Activated CD8-positive, alpha-beta memory T cell treated with anti-CD3 and anti-CD28 coated beads for 48 hours (primary cell): ENCODE measurements at regions not wholly inside any gene's neighbourhood (a gene's known extent, or its start where the extent isn't known, plus 50 kb on each side); places are given as distances from the start of the nearest gene placed in this dataset.
"Not testable (repeated sequence)": the region's sequence is repeated elsewhere in the genome, so short reads cannot be mapped to it uniquely, and the experiment has no call there.

ENCODE experiments used
- DNase-seq, 3 experiments: peaks; one replicate each; pipeline ENCODE4 v3.0.0-alpha.2; 2020; ENCODE audit warnings: low read depth in 2 of 3, low spot score in 2 of 3

- DNase-seq, result no peak
Measured at GRCh38 chrX:97850911-97851310, 967.2 kb downstream of the RPA4 start.

- DNase-seq, result no peak
Measured at GRCh38 chrX:97854086-97854485, 970.4 kb downstream of the RPA4 start.

- DNase-seq, result no peak
Measured at GRCh38 chrX:97858592-97858991, 974.9 kb downstream of the RPA4 start.

GRCh38 chrX:97860226-97860625 lies 976.5 kb downstream of the RPA4 start:
- no peak for DNase-seq

- no peak for DNase-seq
Measured at GRCh38 chrX:97863261-97863660, 979.6 kb downstream of the RPA4 start.

GRCh38 chrX:97867266-97867665 lies 983.6 kb downstream of the RPA4 start:
- DNase-seq, result no peak

GRCh38 chrX:97876697-97877407 lies 993.1 kb downstream of the RPA4 start:
- no peak for DNase-seq

GRCh38 chrX:97882306-97882705 lies 998.6 kb downstream of the RPA4 start:
- DNase-seq, result no peak

- no peak for DNase-seq
Measured at GRCh38 chrX:97895751-97896150, 1012.0 kb downstream of the RPA4 start.

GRCh38 chrX:97897998-97898397 lies 1014.3 kb downstream of the RPA4 start:
- no peak for DNase-seq

- DNase-seq, result no peak
Measured at GRCh38 chrX:97898798-97899197, 1015.1 kb downstream of the RPA4 start.

GRCh38 chrX:97907791-97908190 lies 1024.1 kb downstream of the RPA4 start:
- DNase-seq, result no peak

- DNase-seq, result no peak
Measured at GRCh38 chrX:97909245-97909644, 1025.5 kb downstream of the RPA4 start.

GRCh38 chrX:97915390-97915789 lies 1031.7 kb downstream of the RPA4 start:
- not testable (repeated sequence) for DNase-seq

- not testable (repeated sequence) for DNase-seq
Measured at GRCh38 chrX:97921223-97921622, 1037.5 kb downstream of the RPA4 start.

- DNase-seq, result no peak
Measured at GRCh38 chrX:97931586-97931985, 1047.9 kb downstream of the RPA4 start.

GRCh38 chrX:97936296-97936695 lies 1052.6 kb downstream of the RPA4 start:
- no peak for DNase-seq

GRCh38 chrX:97938706-97939105 lies 1055.0 kb downstream of the RPA4 start:
- DNase-seq, result no peak

- no peak for DNase-seq
Measured at GRCh38 chrX:97968376-97969163, 1084.9 kb downstream of the RPA4 start.

GRCh38 chrX:97984641-97985040 lies 1100.9 kb downstream of the RPA4 start:
- DNase-seq, result no peak

- DNase-seq, result no peak
Measured at GRCh38 chrX:97985096-97985495, 1101.4 kb downstream of the RPA4 start.

GRCh38 chrX:97987979-97988378 lies 1104.3 kb downstream of the RPA4 start:
- no peak for DNase-seq

GRCh38 chrX:97995834-97996233 lies 1112.1 kb downstream of the RPA4 start:
- DNase-seq, result no peak
